ENCODE measurements at regions not wholly inside any gene's neighbourhood (a gene's known extent, or its start where the extent isn't known, plus 50 kb on each side); places are given as distances from the start of the nearest gene placed in this dataset.
"Not testable (repeated sequence)": the region's sequence is repeated elsewhere in the genome, so short reads cannot be mapped to it uniquely, and the experiment has no call there.

GRCh38 chr14:89564989-89565388, 148.0 kb upstream of the FOXN3 start:
- no peak for DNase-seq

GRCh38 chr14:89564286-89564957, 147.4 kb upstream of the FOXN3 start:
- DNase-seq, result peak; percentile 19

- DNase-seq, result no peak
These were observed 146.4 kb upstream of the FOXN3 start for GRCh38 chr14:89563471-89563870.

GRCh38 chr14:89551955-89552354, 134.9 kb upstream of the FOXN3 start:
- no peak for DNase-seq

GRCh38 chr14:89551432-89551831, 134.4 kb upstream of the FOXN3 start:
- DNase-seq, result no peak

GRCh38 chr14:89550821-89551220, 133.8 kb upstream of the FOXN3 start:
- DNase-seq, result no peak

- no peak for DNase-seq
These were observed 132.5 kb upstream of the FOXN3 start for GRCh38 chr14:89549381-89550125.

- not testable (repeated sequence) for DNase-seq
These were observed 130.0 kb upstream of the FOXN3 start for GRCh38 chr14:89547047-89547446.

GRCh38 chr14:89544636-89545301, 127.7 kb upstream of the FOXN3 start:
- peak; percentile 22 for DNase-seq

- no peak for DNase-seq
These were observed 126.4 kb upstream of the FOXN3 start for GRCh38 chr14:89543425-89543790.

- DNase-seq, result no peak
These were observed 125.9 kb upstream of the FOXN3 start for GRCh38 chr14:89542786-89543424.

- peak; percentile 91 for DNase-seq
These were observed 123.9 kb upstream of the FOXN3 start for GRCh38 chr14:89540830-89541470.

- peak; percentile 17 for DNase-seq
These were observed 123.2 kb upstream of the FOXN3 start for GRCh38 chr14:89540009-89540829.

- DNase-seq, result no peak
These were observed 120.9 kb upstream of the FOXN3 start for GRCh38 chr14:89537911-89538310.

- peak; percentile 67 for DNase-seq
These were observed 118.1 kb upstream of the FOXN3 start for GRCh38 chr14:89534902-89535685.

GRCh38 chr14:89533766-89534165, 116.7 kb upstream of the FOXN3 start:
- DNase-seq, result no peak

GRCh38 chr14:89533136-89533535, 116.1 kb upstream of the FOXN3 start:
- no peak for DNase-seq

GRCh38 chr14:89531661-89532335, 114.8 kb upstream of the FOXN3 start:
- DNase-seq, result no peak

GRCh38 chr14:89524990-89525667, 108.1 kb upstream of the FOXN3 start:
- DNase-seq, result no peak

GRCh38 chr14:89524412-89524811, 107.4 kb upstream of the FOXN3 start:
- no peak for DNase-seq
